Hematopoietic multipotent progenitor cell treated with erythropoietin and hydrocortisone succinate and interleukin-3 and kit ligand, for 8 days (in vitro differentiated cells): ENCODE measurements at regions not wholly inside any gene's neighbourhood (a gene's known extent, or its start where the extent isn't known, plus 50 kb on each side); places are given as distances from the start of the nearest gene placed in this dataset.
A peak's percentile ranks its signal among the peaks of the same experiment; 100 is the strongest.
"Not testable (repeated sequence)": the region's sequence is repeated elsewhere in the genome, so short reads cannot be mapped to it uniquely, and the experiment has no call there.

Source experiments
- DNase-seq: peaks from one replicate; pipeline ENCODE4 v3.0.0-alpha.2; 2015

- peak; percentile 73 for DNase-seq
These were observed 383.1 kb downstream of the DLEU7 start for GRCh38 chr13:50460358-50460757.

GRCh38 chr13:50461189-50461588, 382.3 kb downstream of the DLEU7 start:
- DNase-seq: no peak

- no peak for DNase-seq
These were observed 379.8 kb downstream of the DLEU7 start for GRCh38 chr13:50463719-50464118.

DNA sequence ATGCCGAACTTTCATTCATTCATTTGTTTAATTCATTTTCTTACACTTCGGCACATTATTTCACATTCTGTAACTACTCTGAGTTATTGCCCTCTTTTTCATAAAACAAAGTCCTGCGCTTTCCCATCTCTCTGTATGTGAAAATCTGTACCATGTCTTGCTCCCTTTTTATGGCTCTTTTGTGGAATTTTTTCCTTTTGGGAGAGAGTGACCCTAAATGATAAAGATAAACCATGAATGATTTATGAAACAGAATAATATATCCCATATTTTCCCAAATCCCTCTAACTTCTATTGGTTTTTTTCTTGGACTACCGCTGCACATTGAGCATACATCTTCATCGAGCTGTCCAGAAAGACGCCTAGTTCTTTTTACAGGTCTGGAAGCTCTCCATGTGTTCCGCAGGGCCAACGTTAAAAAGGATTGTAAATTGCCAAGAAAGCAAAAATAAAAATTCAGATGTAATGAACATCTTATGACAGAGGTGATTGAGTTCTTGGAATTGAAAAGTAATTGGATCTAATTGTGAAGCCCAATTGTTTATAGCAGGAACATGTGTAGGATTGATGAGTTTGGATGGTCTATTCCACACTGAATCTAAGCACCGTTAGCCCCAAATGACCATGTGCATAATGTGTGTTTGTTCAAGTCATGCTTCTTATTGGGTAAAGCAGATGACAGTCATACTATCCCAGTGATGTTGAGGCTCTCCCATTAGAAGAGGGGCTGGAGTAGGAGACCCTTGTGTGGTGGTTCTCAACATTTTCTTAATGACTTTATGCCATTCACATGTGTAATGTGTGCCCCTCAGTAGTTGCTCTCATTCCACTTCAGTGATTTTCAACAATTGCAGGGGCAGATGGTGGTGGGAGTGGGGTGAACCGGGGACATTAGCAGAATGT, 378.9 kb downstream of the DLEU7 start:
- no peak for DNase-seq

DNA sequence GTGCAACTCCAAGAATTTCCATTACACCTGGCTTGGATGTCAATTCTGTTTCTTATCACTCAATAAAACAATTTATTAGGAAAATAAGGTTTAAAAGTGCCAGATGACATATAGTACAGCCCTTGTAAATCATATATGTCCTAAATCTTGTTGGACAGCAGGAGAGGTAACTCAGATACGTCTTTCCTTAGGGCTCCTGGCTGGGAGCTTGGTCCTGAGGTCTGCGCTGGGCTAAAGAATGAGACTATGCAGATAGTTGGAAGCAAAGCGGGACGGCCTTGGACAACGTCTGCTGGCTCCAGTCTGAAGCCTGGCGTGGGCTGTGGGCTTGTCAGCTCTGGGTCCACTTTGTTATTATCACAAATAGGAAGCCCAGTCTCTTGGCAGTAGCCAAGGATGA, 377.0 kb downstream of the DLEU7 start:
- no peak for DNase-seq

DNA sequence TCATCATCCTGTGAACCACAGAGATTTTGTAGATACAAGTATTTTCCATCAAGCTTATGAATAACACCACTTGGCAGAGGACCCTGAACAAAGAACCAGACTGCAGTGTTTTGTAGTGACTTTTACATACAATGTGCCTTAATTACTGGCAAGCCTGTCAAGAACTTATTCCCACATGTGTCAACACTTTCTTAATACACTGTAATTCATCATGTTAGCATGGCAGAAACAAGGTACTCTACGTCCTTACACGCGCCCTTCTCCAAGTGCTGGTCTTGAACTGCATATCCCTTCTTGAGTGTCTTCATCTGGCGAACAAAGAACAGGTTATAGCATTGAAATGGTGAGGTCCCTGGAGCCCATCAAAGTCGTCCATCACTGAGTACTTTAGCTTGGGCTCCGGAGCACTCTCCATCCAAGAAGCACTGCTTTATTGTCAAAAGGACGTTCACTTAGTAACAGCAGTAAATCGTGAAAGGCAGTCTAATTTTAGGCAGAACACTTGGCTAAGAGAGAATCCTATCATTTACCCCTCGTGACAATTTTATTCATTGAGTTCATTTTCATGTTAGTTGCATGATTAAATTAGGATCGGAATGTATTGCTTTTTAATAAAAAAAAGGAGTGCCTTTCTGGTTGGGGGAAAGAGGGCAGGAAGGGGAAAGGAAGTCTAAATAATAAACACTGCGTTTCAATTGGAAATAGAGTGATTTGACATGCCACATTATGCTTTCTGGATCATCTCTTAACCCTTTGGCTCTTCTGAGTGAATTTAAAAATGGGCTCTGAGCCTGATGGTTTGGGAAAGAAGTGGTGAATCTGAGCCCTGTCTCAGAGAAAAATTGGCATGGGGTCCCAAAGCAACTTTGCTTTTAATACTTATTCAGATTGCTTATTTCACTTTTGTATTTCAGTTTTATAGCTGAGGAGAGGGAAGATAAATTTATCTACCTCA, 376.1 kb downstream of the DLEU7 start:
- DNase-seq: no peak

- no peak for DNase-seq
These were observed 374.4 kb downstream of the DLEU7 start for GRCh38 chr13:50468849-50469669.

- DNase-seq: not testable (repeated sequence)
These were observed 370.4 kb downstream of the DLEU7 start for GRCh38 chr13:50473050-50473449.

GRCh38 chr13:50474088-50474662, 369.3 kb downstream of the DLEU7 start:
- no peak for DNase-seq

DNA sequence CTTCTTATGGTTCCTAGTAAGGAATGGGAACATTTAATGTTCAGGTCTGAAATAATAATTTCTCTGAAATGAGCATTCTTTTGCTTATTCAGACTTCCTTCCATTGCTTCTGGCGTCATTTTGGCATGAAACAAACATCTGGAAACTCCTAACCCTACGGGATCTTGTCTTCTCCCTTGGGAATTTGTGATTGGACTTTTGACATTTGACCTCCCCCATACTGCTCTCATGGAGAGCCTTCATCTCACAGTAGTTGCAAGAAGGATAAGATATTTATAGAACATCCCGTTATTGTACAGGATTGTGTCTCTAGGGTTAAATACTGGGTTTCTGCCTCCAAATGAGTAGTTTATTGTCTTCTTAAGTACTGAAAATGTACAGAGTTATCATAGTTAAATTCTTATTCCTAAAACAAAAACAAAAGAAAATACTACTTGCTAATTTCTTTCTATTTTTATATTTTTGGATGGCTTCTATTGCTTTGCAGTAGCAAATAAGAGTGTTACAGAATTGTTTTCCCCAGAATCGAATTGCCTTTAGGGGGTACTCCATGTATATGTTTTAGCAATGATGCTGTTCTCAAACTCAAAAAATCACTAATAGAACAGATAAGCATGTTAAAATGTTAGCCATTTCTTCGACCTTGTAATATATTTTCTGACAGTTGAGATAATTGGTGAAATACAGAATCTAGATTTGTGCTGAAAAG, 366.8 kb downstream of the DLEU7 start:
- no peak for DNase-seq

- DNase-seq: peak; percentile 0
These were observed 361.6 kb downstream of the DLEU7 start for GRCh38 chr13:50481936-50482335.

DNA sequence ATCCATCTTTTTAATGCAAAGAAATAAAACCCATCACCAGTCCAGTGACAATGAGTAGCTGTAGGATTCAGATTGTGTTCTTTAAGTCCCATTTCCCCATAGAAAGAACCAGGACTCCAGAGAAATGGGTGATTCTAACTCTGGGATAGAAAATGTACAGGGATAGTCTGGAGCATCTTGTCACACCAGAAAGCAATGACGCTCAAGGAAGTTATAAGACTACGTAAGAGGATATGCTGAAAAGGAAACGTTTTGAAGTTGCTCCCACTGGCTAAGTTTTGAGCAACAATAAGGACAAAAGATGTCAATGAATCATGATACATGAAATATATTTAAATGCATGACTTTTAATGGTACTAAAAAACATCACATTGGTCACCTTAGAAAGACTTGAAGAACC, 360.1 kb downstream of the DLEU7 start:
- DNase-seq: peak; percentile 0

- no peak for DNase-seq
These were observed 358.9 kb downstream of the DLEU7 start for GRCh38 chr13:50484472-50485113.

DNA sequence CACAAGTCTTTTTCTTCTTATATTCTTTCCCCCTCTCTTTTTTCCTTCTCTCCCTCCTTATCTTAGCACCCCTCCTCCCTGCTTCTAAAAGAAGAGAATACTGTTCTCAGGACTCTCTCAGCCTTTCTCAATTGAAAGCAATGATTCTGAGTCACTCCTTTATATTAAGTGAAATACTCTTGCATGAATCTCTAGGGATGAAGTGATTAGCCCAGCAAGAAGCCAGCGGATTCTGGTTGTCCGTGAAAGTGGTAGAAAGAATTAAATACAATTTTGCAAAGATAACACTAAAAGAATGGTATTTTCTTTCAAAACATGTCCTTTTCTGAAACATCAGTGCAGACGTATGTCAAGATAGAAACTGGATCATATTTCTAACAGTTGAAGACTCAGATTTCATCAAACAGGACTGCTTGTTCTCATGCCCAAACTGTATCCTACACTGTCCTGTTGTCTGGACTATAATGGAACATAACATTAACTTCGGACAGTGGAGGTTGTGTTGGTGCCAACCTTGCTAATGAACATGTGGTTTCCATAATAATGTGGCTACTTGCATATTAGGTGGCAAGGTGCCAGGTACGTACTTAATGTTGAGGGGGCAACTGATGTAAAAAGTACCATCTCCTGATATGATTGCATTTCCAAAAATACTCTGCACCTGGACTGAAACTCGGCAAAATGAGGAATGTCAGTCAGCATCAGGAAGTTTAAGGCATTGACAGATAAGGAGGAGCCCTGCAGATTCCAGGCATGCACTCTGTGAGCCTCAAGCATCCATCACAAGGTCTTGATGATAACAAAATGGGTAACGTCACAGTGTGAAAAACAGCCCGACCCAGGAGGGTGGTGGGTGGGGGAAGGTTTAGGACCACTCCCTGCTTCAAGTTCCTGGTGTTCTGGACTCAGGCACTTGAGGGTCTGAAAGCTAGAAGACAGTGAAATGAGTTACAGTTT, 357.2 kb downstream of the DLEU7 start:
- no peak for DNase-seq

GRCh38 chr13:50493683-50494082, 349.8 kb downstream of the DLEU7 start:
- no peak for DNase-seq

- no peak for DNase-seq
These were observed 349.4 kb downstream of the DLEU7 start for GRCh38 chr13:50494138-50494537.

DNA sequence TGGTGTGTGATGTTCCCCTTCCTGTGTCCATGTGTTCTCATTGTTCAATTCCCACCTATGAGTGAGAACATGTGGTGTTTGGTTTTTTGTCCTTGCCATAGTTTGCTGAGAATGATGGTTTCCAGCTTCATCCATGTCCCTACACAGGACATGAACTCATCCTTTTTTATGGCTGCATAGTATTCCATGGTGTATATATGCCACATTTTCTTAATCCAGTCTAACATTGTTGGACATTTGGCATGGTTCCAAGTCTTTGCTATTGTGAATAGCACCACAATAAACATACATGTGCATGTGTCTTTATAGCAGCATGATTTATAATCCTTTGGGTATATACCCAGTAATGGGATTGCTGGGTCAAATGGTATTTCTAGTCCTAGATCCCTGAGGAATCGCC, 340.3 kb downstream of the DLEU7 start:
- not testable (repeated sequence) for DNase-seq

DNA sequence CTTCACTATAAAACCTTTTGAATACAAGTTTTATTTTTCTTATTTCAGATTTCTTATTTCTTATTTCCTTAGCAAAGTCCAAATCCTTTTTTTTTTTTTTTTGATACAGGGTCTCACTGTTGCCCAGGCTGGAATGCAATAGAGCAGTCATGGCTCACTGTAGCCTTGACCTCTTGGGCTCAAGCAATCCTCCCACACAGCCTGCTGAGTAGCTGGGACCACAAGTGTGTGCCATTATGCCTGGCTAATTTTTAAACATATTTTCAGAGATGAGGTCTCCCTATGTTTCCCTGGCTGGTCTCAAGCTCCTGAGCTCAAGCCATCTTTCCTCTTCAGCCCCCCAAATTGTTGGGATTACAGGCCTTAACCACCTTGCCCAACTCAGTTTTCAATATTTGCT, 334.3 kb downstream of the DLEU7 start:
- no peak for DNase-seq

- peak; percentile 0 for DNase-seq
These were observed 333.6 kb downstream of the DLEU7 start for GRCh38 chr13:50509771-50510441.
